ENCODE measurements at regions not wholly inside any gene's neighbourhood (a gene's known extent, or its start where the extent isn't known, plus 50 kb on each side); places are given as distances from the start of the nearest gene placed in this dataset.

- Histone ChIP-seq H2AFZ (replicated peaks) (no peak overlapping the region), H3K9me3 (ENCODE audit: low read depth) (no peaks in the 10 kb centered on the region), H3F3A (ENCODE audit: low read depth) (no peaks in the 10 kb centered on the region), H3K4me1 (peaks cover 3% of the 10 kb centered on the region), H3K27ac (no peak overlapping the region), H3K9ac (no peak overlapping the region), H3K4me3 (no peak overlapping the region), H3K27me3 (peaks cover 12% of the 10 kb centered on the region), H4K20me1 (ENCODE audit: low read depth) (no peaks in the 10 kb centered on the region), H3K79me2 (ENCODE audit: low read depth) (no peaks in the 10 kb centered on the region), H3K4me2 (no peak overlapping the region), H3K36me3 (no peaks in the 10 kb centered on the region)
- TF ChIP-seq EZH2phosphoT487 (IDR thresholded peaks at IDR 0.05) = no peak
- no peak for TF ChIP-seq CTCF (IDR thresholded peaks at IDR 0.05)
- no peak for TF ChIP-seq EZH2 (IDR thresholded peaks at IDR 0.05)
- no peak for DNase-seq (ENCODE audit: low spot score)
- peaks cover 4% of the 10 kb centered on the region for H3K4me1 Mint-ChIP-seq
- H3K9me3 Mint-ChIP-seq = no peaks in the 10 kb centered on the region
- no peaks in the 10 kb centered on the region for H3K36me3 Mint-ChIP-seq
- H3K27ac Mint-ChIP-seq = no peak overlapping the region
- H3K27me3 Mint-ChIP-seq (ENCODE audit: insufficient read depth, low read depth) = peaks cover 12% of the 10 kb centered on the region
- no peak overlapping the region for H3K4me3 Mint-ChIP-seq
These were observed 289.8 kb upstream of the FOXF1 start for GRCh38 chr16:86220561-86220960.

DNA sequence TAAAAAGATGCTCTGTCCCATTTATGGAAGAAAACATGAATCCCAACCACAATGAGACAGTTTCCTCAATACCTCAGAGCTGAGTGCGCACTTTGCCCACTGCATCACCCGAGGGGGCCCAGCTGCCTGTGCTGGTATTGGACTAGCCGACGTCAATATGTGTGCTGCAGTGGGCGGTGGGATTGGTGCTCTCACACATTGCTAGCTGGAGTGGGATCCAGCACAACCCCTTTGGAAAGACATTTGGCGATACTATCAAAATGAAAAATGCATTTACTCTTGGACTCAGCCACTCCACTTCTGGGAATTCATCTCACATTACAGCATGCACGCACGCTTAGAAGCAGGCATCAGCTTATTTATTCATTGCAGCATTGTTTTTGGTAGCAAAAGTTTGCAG lies 289.2 kb upstream of the FOXF1 start:
- Histone ChIP-seq H3K27me3 (peaks cover 12% of the 10 kb centered on the region), H3K27ac (no peak overlapping the region), H3K36me3 (no peaks in the 10 kb centered on the region), H3K4me1 (peaks cover 3% of the 10 kb centered on the region), H4K20me1 (ENCODE audit: low read depth) (no peaks in the 10 kb centered on the region), H3K9ac (no peak overlapping the region), H3K9me3 (ENCODE audit: low read depth) (no peaks in the 10 kb centered on the region), H3K4me2 (no peak overlapping the region), H3K79me2 (ENCODE audit: low read depth) (no peaks in the 10 kb centered on the region), H3F3A (ENCODE audit: low read depth) (no peaks in the 10 kb centered on the region), H3K4me3 (no peak overlapping the region), H2AFZ (replicated peaks) (no peak overlapping the region)
- peaks cover 4% of the 10 kb centered on the region for H3K4me1 Mint-ChIP-seq
- no peak for DNase-seq (ENCODE audit: low spot score)
- TF ChIP-seq EZH2 (IDR thresholded peaks at IDR 0.05) = no peak
- TF ChIP-seq CTCF (IDR thresholded peaks at IDR 0.05) = no peak
- TF ChIP-seq EZH2phosphoT487 (IDR thresholded peaks at IDR 0.05) = no peak
- H3K36me3 Mint-ChIP-seq = no peaks in the 10 kb centered on the region
- H3K9me3 Mint-ChIP-seq = no peaks in the 10 kb centered on the region
- H3K27me3 Mint-ChIP-seq (ENCODE audit: insufficient read depth, low read depth) = peaks cover 12% of the 10 kb centered on the region
- H3K4me3 Mint-ChIP-seq = no peak overlapping the region
- H3K27ac Mint-ChIP-seq = no peak overlapping the region

GRCh38 chr16:86222547-86222946 lies 287.8 kb upstream of the FOXF1 start:
- Mint-ChIP-seq H3K27ac (no peak overlapping the region), H3K27me3 (ENCODE audit: insufficient read depth, low read depth) (peaks cover 16% of the 10 kb centered on the region), H3K9me3 (no peaks in the 10 kb centered on the region), H3K4me3 (no peak overlapping the region), H3K36me3 (no peaks in the 10 kb centered on the region), H3K4me1 (peaks cover 4% of the 10 kb centered on the region)
- H3K27ac ChIP-seq = no peak overlapping the region
- no peaks in the 10 kb centered on the region for H3F3A ChIP-seq (ENCODE audit: low read depth)
- no peak overlapping the region for H3K9ac ChIP-seq
- H4K20me1 ChIP-seq (ENCODE audit: low read depth) = no peaks in the 10 kb centered on the region
- peaks cover 3% of the 10 kb centered on the region for H3K4me1 ChIP-seq
- DNase-seq (ENCODE audit: low spot score) = peak; percentile 27
- no peak overlapping the region for H3K4me3 ChIP-seq
- no peak overlapping the region for H2AFZ ChIP-seq (replicated peaks)
- no peak overlapping the region for H3K4me2 ChIP-seq
- H3K9me3 ChIP-seq (ENCODE audit: low read depth) = no peaks in the 10 kb centered on the region
- no peaks in the 10 kb centered on the region for H3K36me3 ChIP-seq
- peaks cover 12% of the 10 kb centered on the region for H3K27me3 ChIP-seq
- H3K79me2 ChIP-seq (ENCODE audit: low read depth) = no peaks in the 10 kb centered on the region
- TF ChIP-seq EZH2phosphoT487 (IDR thresholded peaks at IDR 0.05) = no peak
- TF ChIP-seq EZH2 (IDR thresholded peaks at IDR 0.05) = no peak
- TF ChIP-seq CTCF (IDR thresholded peaks at IDR 0.05) = no peak

Measured in neural progenitor cell (in vitro differentiated cells).